ENCODE measurements at regions not wholly inside any gene's neighbourhood (a gene's known extent, or its start where the extent isn't known, plus 50 kb on each side); places are given as distances from the start of the nearest gene placed in this dataset.
"Not testable (repeated sequence)": the region's sequence is repeated elsewhere in the genome, so short reads cannot be mapped to it uniquely, and the experiment has no call there.

- DNase-seq (ENCODE audit: low spot score): no peak
Measured at GRCh38 chr18:10141559-10141958, 227.7 kb downstream of the VAPA start.

- no peak for DNase-seq (ENCODE audit: low spot score)
Measured at GRCh38 chr18:10142056-10142455, 228.2 kb downstream of the VAPA start.

- DNase-seq (ENCODE audit: low spot score): no peak
Measured at GRCh38 chr18:10142496-10143160, 228.8 kb downstream of the VAPA start.

- no peak for DNase-seq (ENCODE audit: low spot score)
Measured at GRCh38 chr18:10143596-10143995, 229.8 kb downstream of the VAPA start.

- no peak for DNase-seq (ENCODE audit: low spot score)
Measured at GRCh38 chr18:10145546-10145945, 231.7 kb downstream of the VAPA start.

GRCh38 chr18:10147226-10147625, 233.4 kb downstream of the VAPA start:
- DNase-seq (ENCODE audit: low spot score): no peak

- no peak for DNase-seq (ENCODE audit: low spot score)
Measured at GRCh38 chr18:10147752-10148151, 233.9 kb downstream of the VAPA start.

- DNase-seq (ENCODE audit: low spot score): no peak
Measured at GRCh38 chr18:10148189-10148929, 234.5 kb downstream of the VAPA start.

- DNase-seq (ENCODE audit: low spot score): no peak
Measured at GRCh38 chr18:10149768-10150556, 236.1 kb downstream of the VAPA start.

- not testable (repeated sequence) for DNase-seq (ENCODE audit: low spot score)
Measured at GRCh38 chr18:10150576-10150975, 236.8 kb downstream of the VAPA start.

GRCh38 chr18:10152475-10152874, 238.7 kb downstream of the VAPA start:
- no peak for DNase-seq (ENCODE audit: low spot score)

- DNase-seq (ENCODE audit: low spot score): no peak
Measured at GRCh38 chr18:10153924-10154752, 240.3 kb downstream of the VAPA start.

- no peak for DNase-seq (ENCODE audit: low spot score)
Measured at GRCh38 chr18:10157706-10158105, 243.9 kb downstream of the VAPA start.

GRCh38 chr18:10160251-10160650, 246.4 kb downstream of the VAPA start:
- no peak for DNase-seq (ENCODE audit: low spot score)

- DNase-seq (ENCODE audit: low spot score): no peak
Measured at GRCh38 chr18:10161315-10161714, 247.5 kb downstream of the VAPA start.

- DNase-seq (ENCODE audit: low spot score): no peak
Measured at GRCh38 chr18:10162340-10162739, 248.5 kb downstream of the VAPA start.

GRCh38 chr18:10164271-10165071, 250.7 kb downstream of the VAPA start:
- DNase-seq (ENCODE audit: low spot score): no peak

- no peak for DNase-seq (ENCODE audit: low spot score)
Measured at GRCh38 chr18:10166164-10166807, 252.5 kb downstream of the VAPA start.

GRCh38 chr18:10167759-10168158, 253.9 kb downstream of the VAPA start:
- DNase-seq (ENCODE audit: low spot score): no peak

GRCh38 chr18:10168477-10168876, 254.7 kb downstream of the VAPA start:
- no peak for DNase-seq (ENCODE audit: low spot score)
